ENCODE measurements at regions not wholly inside any gene's neighbourhood (a gene's known extent, or its start where the extent isn't known, plus 50 kb on each side); places are given as distances from the start of the nearest gene placed in this dataset.

- TF ChIP-seq CTCF (conservative IDR thresholded peaks at IDR 0.05; ENCODE audit: low read depth, low read length) (no peak), EZH2phosphoT487 (IDR thresholded peaks at IDR 0.05; ENCODE audit: borderline replicate concordance, low read length) (no peak), EZH2 (IDR thresholded peaks at IDR 0.05; ENCODE audit: low read length, unreplicated experiment) (no peak)
- POLR2A ChIA-PET (ENCODE audit: unreplicated experiment) = no interaction called here
- no peak overlapping the region for H2AFZ ChIP-seq (ENCODE audit: low read length)
- H3K4me2 ChIP-seq (ENCODE audit: low read length) = no peak overlapping the region
- H3F3A ChIP-seq (ENCODE audit: low read length, unreplicated experiment) = no peaks in the 10 kb centered on the region
- no TSS peak for BruUV-seq (replicated peaks)
- H3K9me2 ChIP-seq (replicated peaks; ENCODE audit: low read length) = no peaks in the 10 kb centered on the region
- no peaks in the 10 kb centered on the region for H3K79me2 ChIP-seq (ENCODE audit: low read length)
- H3K9ac ChIP-seq (ENCODE audit: low read length) = no peak overlapping the region
- CTCF ChIA-PET = no interaction called here
- H3K36me3 ChIP-seq (ENCODE audit: low read depth, low read length) = no peaks in the 10 kb centered on the region
- no peaks in the 10 kb centered on the region for H3K9me3 ChIP-seq (ENCODE audit: low read length)
- H3K4me1 ChIP-seq (ENCODE audit: insufficient read depth, low read length) = no peaks in the 10 kb centered on the region
- no peaks in the 10 kb centered on the region for H3K27me3 ChIP-seq (ENCODE audit: low read length)
- no peaks in the 10 kb centered on the region for H4K20me1 ChIP-seq (ENCODE audit: low read length)
- intact Hi-C loops (cut with micrococcal nuclease) = no loop called here
- DNase-seq = no peak
- H3K4me3 ChIP-seq (ENCODE audit: low read length) = no peak overlapping the region
- H3K27ac ChIP-seq (ENCODE audit: low read length) = no peak overlapping the region
- ATAC-seq = no peak
Observed at GRCh38 chr10:128934492-128934891, 532.5 kb upstream of the MGMT start.

GRCh38 chr10:128936392-128936791 lies 530.6 kb upstream of the MGMT start:
- Histone ChIP-seq H3K4me2 (ENCODE audit: low read length) (no peak overlapping the region), H3K79me2 (ENCODE audit: low read length) (no peaks in the 10 kb centered on the region), H4K20me1 (ENCODE audit: low read length) (no peaks in the 10 kb centered on the region), H3K9me3 (ENCODE audit: low read length) (no peaks in the 10 kb centered on the region), H3K27ac (ENCODE audit: low read length) (no peak overlapping the region), H3K27me3 (ENCODE audit: low read length) (no peaks in the 10 kb centered on the region), H3K9me2 (replicated peaks; ENCODE audit: low read length) (no peaks in the 10 kb centered on the region), H2AFZ (ENCODE audit: low read length) (no peak overlapping the region), H3K4me1 (ENCODE audit: insufficient read depth, low read length) (no peaks in the 10 kb centered on the region), H3K36me3 (ENCODE audit: low read depth, low read length) (no peaks in the 10 kb centered on the region), H3K4me3 (ENCODE audit: low read length) (no peak overlapping the region), H3K9ac (ENCODE audit: low read length) (no peak overlapping the region), H3F3A (ENCODE audit: low read length, unreplicated experiment) (no peaks in the 10 kb centered on the region)
- no peak for ATAC-seq
- CTCF ChIA-PET = no interaction called here
- no peak for TF ChIP-seq EZH2 (IDR thresholded peaks at IDR 0.05; ENCODE audit: low read length, unreplicated experiment)
- no peak for TF ChIP-seq EZH2phosphoT487 (IDR thresholded peaks at IDR 0.05; ENCODE audit: borderline replicate concordance, low read length)
- TF ChIP-seq CTCF (conservative IDR thresholded peaks at IDR 0.05; ENCODE audit: low read depth, low read length) = no peak
- BruUV-seq (replicated peaks) = no TSS peak
- intact Hi-C loops (cut with micrococcal nuclease) = no loop called here
- DNase-seq = no peak
- POLR2A ChIA-PET (ENCODE audit: unreplicated experiment) = no interaction called here

GRCh38 chr10:128938558-128938957 lies 528.5 kb upstream of the MGMT start:
- no peaks in the 10 kb centered on the region for H3K27me3 ChIP-seq (ENCODE audit: low read length)
- H4K20me1 ChIP-seq (ENCODE audit: low read length) = no peaks in the 10 kb centered on the region
- H3F3A ChIP-seq (ENCODE audit: low read length, unreplicated experiment) = no peaks in the 10 kb centered on the region
- no TSS peak for BruUV-seq (replicated peaks)
- H2AFZ ChIP-seq (ENCODE audit: low read length) = no peak overlapping the region
- H3K79me2 ChIP-seq (ENCODE audit: low read length) = no peaks in the 10 kb centered on the region
- H3K9me3 ChIP-seq (ENCODE audit: low read length) = no peaks in the 10 kb centered on the region
- intact Hi-C loops (cut with micrococcal nuclease) = no loop called here
- CTCF ChIA-PET = no interaction called here
- DNase-seq (no peak), ATAC-seq (no peak)
- no peak overlapping the region for H3K4me3 ChIP-seq (ENCODE audit: low read length)
- no peak for TF ChIP-seq CTCF (conservative IDR thresholded peaks at IDR 0.05; ENCODE audit: low read depth, low read length)
- TF ChIP-seq EZH2phosphoT487 (IDR thresholded peaks at IDR 0.05; ENCODE audit: borderline replicate concordance, low read length) = no peak
- TF ChIP-seq EZH2 (IDR thresholded peaks at IDR 0.05; ENCODE audit: low read length, unreplicated experiment) = no peak
- H3K4me1 ChIP-seq (ENCODE audit: insufficient read depth, low read length) = no peaks in the 10 kb centered on the region
- no peak overlapping the region for H3K27ac ChIP-seq (ENCODE audit: low read length)
- no peaks in the 10 kb centered on the region for H3K9me2 ChIP-seq (replicated peaks; ENCODE audit: low read length)
- no peak overlapping the region for H3K4me2 ChIP-seq (ENCODE audit: low read length)
- no peak overlapping the region for H3K9ac ChIP-seq (ENCODE audit: low read length)
- H3K36me3 ChIP-seq (ENCODE audit: low read depth, low read length) = no peaks in the 10 kb centered on the region
- POLR2A ChIA-PET (ENCODE audit: unreplicated experiment) = no interaction called here

Measured in PC-3 (cell line).